ENCODE measurements at regions not wholly inside any gene's neighbourhood (a gene's known extent, or its start where the extent isn't known, plus 50 kb on each side); places are given as distances from the start of the nearest gene placed in this dataset.
"Not testable (repeated sequence)": the region's sequence is repeated elsewhere in the genome, so short reads cannot be mapped to it uniquely, and the experiment has no call there.

- DNase-seq: not testable (repeated sequence)
Measured at GRCh38 chr1:60913708-60914107, 168.7 kb upstream of the NFIA start.

GRCh38 chr1:60913039-60913438, 169.3 kb upstream of the NFIA start:
- DNase-seq: no peak

DNA sequence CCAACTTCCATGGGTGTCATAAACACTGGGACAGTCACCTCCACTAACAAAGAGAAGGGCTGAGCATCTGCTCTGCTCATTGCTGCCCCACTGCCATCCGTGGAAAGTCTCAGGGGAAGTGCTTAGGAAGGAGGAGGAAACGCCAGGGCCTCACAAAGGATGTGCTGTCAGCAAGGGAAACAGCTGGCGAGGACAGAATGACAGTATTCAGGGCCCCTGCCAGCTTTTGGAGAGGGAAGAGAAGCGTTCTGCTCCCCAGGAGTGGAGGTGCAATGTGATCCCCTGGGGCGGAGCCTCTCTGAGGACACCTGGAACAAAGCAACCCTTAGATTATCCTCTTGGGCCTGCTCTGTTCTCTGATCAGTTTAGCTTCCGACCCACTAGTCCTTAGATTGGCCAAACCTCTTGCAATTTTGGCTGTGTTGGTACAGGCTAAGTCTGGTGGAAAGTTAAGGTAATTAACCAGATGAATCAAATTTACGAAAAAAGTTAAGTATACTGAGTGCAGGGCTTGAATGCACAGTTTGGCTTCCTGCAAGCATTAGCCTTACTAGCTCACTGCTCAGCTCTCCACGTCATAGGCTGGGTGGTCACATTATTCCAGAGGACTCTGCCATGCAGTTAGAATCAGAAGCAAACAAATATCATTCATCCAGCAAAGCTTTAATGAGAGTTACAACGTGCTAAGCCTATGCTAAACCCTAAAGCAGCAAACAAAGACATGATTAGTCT, 170.2 kb upstream of the NFIA start:
- no peak for DNase-seq

GRCh38 chr1:60908159-60908558, 174.2 kb upstream of the NFIA start:
- DNase-seq: no peak

- no peak for DNase-seq
Measured at GRCh38 chr1:60906526-60906925, 175.8 kb upstream of the NFIA start.

DNA sequence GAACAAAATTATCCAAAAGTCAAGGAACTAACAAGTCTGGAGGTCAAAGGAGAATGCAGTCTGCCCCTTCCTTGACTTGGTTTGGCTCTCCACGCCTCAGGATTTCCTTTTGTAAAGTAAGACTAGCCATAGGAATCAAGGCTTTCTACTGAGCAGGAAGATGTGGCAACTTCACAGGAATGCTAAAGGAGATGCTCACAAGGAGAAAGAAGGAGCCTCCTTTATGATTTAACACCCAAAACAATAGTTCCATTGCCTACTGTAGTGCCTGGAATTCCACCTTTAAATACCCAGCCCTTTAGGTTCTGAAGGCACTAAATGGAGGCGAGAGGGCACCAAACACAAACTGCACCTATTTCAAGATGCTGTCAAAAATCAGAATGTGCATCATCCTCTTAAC, 176.3 kb upstream of the NFIA start:
- DNase-seq: no peak

- no peak for DNase-seq
Measured at GRCh38 chr1:60904099-60904851, 178.1 kb upstream of the NFIA start.

GRCh38 chr1:60903591-60903990, 178.8 kb upstream of the NFIA start:
- DNase-seq: no peak

DNA sequence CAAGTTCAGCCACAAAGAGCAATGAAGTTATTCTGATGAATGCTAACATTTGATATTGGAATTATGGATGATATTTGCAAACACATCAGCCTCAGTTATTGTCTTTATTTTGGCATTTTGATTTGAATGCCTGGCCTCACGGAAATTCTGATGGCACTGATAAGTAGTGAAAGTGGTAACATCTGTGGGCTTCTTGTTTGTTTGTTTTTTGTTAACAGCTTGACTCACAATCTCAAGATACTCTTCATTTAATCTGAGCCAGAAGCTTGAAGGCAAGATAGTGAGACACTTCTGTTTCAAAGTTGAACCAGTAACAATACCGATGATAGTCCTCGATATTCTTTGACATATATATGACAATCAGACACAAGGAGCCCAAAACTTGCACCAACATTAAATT, 182.9 kb upstream of the NFIA start:
- DNase-seq: no peak

DNA sequence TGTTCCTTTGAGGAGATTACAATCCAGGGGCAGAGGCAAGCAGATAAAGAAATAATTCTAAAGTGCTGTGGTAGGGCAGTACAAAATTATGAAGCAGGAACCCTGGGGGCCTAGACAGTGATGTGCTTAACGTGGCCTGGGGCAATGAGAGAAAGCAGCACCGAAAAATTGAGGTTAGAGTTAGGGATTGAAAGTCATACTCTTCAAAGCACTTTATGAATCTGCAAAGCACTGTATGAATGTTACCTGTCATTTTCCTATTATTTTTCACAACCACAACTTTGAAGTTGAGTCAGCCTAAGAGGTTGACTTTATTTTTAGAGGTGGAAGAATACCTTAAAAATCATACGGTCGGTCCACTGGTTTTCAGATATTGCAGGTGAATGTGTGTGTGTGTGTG, 183.4 kb upstream of the NFIA start:
- no peak for DNase-seq

DNA sequence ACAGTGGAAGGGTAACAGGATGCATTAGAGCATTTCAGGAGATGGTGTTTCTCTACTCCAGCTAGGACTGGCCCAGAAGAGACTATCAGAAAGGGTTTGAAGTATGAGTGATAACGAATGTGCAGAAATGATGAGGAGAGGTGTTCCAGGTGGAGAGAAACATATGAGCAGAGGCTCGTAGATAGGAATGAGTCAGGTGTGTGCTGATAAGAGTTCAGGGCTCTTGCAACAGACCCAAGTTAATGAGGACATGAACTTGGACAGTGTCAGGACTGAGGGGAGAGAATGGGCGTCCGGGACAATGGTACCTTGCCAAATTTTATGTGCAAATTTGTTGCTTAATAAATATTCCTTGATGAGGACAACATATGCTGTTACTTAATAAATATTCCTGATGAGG, 183.9 kb upstream of the NFIA start:
- DNase-seq: no peak

DNA sequence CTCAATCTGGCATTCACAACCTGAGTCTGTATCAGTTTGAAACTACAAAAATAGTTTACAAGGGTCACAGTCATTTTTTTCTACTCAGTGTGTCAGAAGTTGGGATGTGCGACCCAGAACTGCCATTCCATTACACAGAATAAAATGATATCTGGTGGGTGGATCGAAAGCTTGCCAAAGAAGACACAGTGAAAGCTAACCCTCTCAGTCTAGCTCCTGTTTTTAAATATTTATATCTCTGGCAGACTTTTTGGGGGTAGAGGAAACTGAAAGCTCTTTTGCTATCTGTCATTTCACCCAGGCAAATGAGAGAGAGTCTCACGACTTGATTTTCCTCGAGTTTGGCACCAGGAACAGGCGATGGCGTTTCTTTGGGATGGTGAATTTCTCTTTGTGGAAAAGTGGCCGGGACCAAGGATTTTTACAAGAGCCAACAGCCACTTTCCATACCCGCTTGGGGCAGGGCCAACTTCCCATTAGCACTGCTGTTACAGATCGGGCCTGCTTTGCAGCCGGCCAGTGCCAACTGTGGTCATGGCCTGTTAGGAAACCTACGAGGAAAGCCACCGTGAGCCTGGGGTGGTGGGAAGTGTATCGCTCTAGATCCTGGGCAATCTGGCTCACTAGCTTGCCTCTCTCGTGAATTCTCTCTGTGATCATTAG, 185.5 kb upstream of the NFIA start:
- DNase-seq: no peak

- no peak for DNase-seq
Measured at GRCh38 chr1:60895701-60896100, 186.7 kb upstream of the NFIA start.

- DNase-seq: no peak
Measured at GRCh38 chr1:60895252-60895651, 187.1 kb upstream of the NFIA start.

DNA sequence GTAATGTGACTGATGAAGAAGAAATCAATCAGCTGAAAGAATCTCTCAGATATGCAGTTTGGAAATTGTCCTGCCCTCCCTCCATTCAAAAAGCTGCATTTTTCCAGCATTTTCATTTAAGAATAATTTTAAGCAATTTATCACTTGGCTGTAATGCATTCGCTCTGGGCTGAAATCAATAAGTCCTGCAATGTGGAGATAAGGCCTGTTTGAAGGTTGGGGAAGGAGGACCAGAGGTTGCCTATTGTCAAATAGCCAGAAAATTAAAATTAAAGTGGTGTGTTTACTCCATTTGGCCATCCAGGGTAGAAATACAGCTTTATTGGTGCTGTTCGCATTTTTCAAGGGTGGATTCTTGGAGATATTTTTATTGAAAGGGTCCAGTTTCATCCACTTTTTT, 187.6 kb upstream of the NFIA start:
- no peak for DNase-seq

DNA sequence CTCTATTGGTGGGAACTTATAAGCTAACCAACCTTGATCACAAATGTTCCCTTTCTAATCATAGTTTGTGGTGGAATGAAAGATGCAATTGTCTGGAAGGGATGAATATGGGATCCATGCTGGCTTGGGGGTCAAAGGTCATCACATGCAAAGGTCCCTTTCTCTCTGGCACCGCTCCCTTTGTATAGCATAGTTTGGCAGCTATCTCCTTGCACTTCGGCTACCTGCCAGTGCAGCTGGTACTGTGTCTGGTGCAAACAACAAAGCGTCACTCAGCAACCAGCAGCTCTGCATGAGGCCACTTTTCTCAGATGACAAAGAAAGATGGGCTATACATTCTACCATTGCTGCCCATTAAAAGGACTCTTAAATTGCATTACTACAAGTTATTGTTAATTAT, 188.2 kb upstream of the NFIA start:
- no peak for DNase-seq

DNA sequence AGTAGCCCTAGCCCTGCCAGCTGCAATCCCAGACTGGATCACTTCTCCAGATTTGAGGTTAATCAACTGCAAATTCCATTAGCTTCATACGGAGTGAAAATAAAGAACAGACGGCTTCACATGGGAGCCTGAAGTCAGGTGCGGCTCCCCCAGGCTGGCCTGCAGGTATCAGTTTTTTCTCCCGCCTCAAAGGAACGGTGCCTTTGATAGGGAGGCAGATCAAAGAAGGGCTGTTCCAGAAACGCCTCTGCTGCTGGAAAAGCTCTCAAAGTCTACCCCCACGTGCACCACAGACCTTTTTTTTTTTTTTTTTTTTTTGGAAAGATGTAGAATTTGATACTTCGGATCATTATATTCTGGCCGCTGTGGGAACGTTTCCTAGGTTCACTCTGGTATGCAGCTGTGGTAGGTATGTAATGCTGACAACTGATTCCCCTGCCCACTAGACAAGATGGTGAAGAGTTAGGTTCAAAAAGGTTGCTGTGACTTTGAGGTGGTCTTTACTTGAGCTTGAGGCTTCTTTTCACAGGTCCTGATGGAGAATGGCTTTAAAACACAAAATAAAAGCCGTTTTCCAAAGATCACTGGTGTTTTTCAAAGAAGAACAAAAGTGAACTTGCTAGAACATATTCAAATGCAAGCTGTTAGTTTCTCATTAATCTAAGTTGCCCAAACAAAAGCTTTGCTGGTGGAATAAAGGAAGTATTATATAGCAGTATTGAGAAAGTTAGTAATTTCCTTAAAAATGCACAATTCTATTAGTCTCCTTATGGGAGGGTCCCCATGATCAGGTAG, 189.0 kb upstream of the NFIA start:
- DNase-seq: no peak

DNA sequence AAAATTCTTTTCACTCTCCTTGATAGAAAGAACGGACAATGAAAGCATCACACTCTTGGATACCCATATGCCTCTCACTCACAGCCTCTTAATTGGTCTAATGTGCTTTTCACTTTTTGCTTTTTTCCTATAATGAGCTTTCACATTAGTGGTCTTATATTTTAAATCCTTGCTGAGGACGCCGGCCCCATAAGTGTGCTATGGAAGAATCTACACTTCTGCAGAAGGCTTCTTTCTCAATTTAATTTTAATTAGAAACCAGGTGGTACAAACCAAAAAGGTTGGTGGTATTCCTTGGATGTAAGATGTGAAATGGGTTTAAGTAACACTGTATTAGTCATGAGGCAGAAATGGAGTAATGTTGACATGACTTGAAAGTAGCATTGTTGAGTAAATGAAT, 190.6 kb upstream of the NFIA start:
- DNase-seq: no peak

GRCh38 chr1:60891281-60891680, 191.1 kb upstream of the NFIA start:
- DNase-seq: no peak

- DNase-seq: no peak
Measured at GRCh38 chr1:60890664-60891063, 191.7 kb upstream of the NFIA start.

DNA sequence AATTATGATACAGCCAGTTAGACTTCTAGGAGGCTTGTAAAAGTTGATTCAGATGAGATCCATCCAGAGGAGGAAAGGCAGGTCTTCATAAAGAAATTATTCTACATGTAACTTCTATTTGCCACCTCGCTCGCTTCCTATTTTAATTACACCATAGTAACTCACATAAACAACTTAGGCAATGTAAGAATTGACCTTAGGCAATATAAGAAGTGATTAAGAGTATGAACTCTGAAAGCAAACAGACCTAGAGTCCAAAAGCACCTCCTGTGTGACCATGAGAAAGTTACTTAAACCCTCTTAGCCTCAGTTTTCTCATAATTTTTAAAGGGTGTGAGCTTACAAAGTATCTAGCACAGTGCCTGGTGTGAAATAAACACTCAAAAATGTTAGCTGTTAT, 192.7 kb upstream of the NFIA start:
- no peak for DNase-seq

DNA sequence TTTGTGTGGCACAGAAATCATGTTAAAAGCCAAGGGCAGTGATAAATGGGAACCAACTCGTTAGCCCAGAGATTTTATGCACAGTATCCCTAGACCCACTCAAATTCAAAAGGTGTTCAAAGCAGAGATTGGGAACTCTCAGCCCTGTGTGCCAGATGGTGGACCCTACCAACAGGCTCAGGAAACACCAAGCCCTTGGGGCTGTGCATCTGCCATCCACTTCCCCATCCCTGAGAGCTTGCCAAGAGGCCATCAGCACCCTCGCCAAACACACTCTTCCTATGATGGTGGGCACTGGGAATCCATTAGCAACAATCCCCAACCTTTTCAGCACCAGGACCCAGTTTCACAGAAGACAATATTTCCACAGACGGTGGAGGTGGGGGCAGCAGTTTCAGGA, 194.2 kb upstream of the NFIA start:
- no peak for DNase-seq

DNA sequence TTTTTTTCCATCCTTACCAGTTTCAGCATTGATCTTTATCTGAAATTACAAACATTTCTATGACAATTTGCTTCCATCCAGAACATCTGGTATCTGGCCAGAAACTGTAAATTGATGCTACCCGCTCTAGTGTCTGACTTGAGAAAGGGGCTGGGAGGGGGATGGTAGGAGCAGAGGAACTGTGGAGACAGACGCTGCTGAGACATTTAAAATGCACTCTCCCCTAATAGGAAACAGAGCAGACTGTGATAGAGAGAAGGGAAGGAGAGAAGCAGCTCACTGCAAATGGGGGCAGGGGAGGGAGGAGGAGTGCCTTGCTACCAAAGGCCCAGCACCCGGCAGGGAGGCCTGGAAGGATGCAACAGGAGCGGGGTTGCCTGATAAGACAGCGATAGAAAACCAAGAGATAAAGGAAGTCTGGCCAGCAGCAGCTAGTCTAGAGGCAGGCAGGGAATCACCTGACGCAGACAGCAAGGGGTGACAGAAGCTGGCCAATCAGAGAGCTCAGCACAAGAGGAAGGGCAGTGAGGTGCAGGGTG, 195.5 kb upstream of the NFIA start:
- no peak for DNase-seq

Data from NCI-H1048 (cell line).